Amygdala (tissue), 56 donors: ENCODE measurements at regions not wholly inside any gene's neighbourhood (a gene's known extent, or its start where the extent isn't known, plus 50 kb on each side); places are given as distances from the start of the nearest gene placed in this dataset.

Experiments used
- DNase-seq, 56 donors: peaks; one replicate each; lab custom pipeline; 2025; lab: John Stamatoyannopoulos, UW

DNA sequence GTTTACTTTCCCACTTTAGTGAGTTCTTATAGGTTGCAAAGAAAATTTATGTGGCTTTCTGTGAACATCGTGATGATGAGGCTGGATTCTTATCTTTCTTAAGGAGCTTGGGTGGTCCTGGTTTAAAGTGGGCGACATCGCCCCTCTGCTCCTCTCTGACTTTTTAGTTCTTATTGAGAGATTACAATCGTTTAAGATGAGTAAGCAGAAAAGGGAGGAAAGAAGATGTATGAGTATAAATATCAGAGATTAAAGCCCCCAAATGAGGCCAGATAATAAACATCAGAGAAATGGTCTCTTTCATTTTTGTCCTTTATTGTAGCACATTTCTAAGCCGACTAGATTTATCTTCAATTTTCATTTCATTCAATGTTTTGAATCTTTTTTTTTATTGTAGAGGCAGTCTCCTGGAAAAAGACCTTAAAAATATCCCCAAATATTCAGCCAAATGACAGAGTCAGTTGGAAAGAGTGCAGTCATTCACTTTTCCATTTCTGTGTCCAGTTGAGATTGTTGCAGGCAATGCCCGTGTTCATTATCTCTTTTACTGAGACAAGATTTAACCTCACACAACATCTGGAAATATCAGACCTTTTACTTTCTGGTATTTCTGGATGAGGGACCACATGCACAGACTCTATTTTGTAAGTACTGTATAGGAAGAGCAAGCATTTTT lies 62.0 kb upstream of the PDE7B start:
- no peak for DNase-seq

GRCh38 chr6:135791441-135791840 lies 60.1 kb upstream of the PDE7B start:
- no peak for DNase-seq

DNA sequence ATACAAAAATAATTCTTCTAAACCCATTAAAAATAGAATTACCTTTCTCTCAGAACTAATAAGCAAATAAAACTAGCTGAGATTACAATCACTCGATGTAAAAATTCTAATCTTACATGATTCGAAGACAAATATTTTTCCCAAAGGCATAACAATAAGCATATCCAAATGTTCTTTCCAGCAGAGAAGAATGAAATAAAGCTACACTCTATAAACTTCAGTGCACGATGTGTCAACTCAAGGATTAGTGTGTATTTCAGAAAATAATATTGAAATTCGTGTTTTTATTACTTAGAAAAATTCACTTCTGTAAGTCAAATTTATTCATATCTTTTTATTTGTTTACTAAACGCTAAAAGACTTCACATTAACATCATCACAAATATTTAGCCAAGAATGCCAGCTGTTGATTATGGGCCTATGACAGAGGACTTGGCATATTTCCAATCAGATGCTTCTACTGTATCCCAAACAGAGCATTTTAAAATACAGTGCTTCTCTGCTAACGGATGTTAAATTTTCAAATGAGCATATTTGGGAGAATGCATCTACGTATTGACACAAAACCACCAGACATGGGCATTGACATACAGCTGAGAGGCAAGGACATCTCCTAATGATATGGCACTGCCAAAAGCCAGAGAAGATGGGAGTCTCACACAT lies 54.7 kb upstream of the PDE7B start:
- DNase-seq: no peak

GRCh38 chr6:135797361-135797760 lies 54.1 kb upstream of the PDE7B start:
- DNase-seq: no peak

GRCh38 chr6:135798751-135799515 lies 52.6 kb upstream of the PDE7B start:
- DNase-seq: no peak
